Spleen (tissue), 11 donors: ENCODE measurements at regions not wholly inside any gene's neighbourhood (a gene's known extent, or its start where the extent isn't known, plus 50 kb on each side); places are given as distances from the start of the nearest gene placed in this dataset.

Experiments
- DNase-seq: peaks from one replicate; pipeline ENCODE4 v3.0.0-alpha.2; 2020
- H3K27ac ChIP-seq, 8 donors: fragments of 200-600 bp; sonication (generic) in 7 of 8; 1 replicate in 4 of 8; 2 replicates in 4 of 8; pipeline versions ENCODE4 v1.5.0 to v1.8.0; 2016 to 2021; ENCODE audit warnings: inconsistent platforms in 4 of 8, mild to moderate bottlenecking in 4 of 8, moderate library complexity in 1 of 8
- H3K27me3 ChIP-seq, 7 donors: fragments of 200-600 bp; sonication (generic) in 6 of 7; replicated peaks in 1 of 7; 1 replicate in 4 of 7; 2 replicates in 3 of 7; pipeline versions ENCODE4 v1.5.0 to v1.8.0; 2016 to 2021; ENCODE audit warnings: inconsistent platforms in 3 of 7, mild to moderate bottlenecking in 1 of 7
- H3K36me3 ChIP-seq, 6 donors: fragments of 200-600 bp; sonication (generic) in 5 of 6; 1 replicate in 4 of 6; 2 replicates in 2 of 6; pipeline versions ENCODE4 v1.5.0 to v1.8.0; 2016 to 2021; ENCODE audit warnings: inconsistent platforms in 2 of 6
- H3K4me1 ChIP-seq, 6 donors: fragments of 200-600 bp; sonication (generic) in 5 of 6; 1 replicate in 3 of 6; 2 replicates in 3 of 6; pipeline versions ENCODE4 v1.5.0 to v1.8.0; 2016 to 2021; ENCODE audit warnings: inconsistent platforms in 3 of 6
- H3K4me3 ChIP-seq, 8 donors: fragments of 200-600 bp; sonication (generic) in 7 of 8; 1 replicate in 4 of 8; 2 replicates in 4 of 8; pipeline versions ENCODE4 v1.5.0 to v1.8.0; 2016 to 2021; ENCODE audit warnings: inconsistent platforms in 4 of 8, mild to moderate bottlenecking in 4 of 8, moderate library complexity in 2 of 8
- H3K9me3 ChIP-seq, 8 donors: fragments of 200-600 bp; sonication (generic) in 7 of 8; 1 replicate in 4 of 8; 2 replicates in 4 of 8; pipeline versions ENCODE4 v1.5.0 to v1.8.0; 2016 to 2021; ENCODE audit warnings: inconsistent platforms in 4 of 8
- CTCF ChIP-seq, 11 experiments: fragments of 200-600 bp in 7 of 11; fragments of 450-650 bp in 4 of 11; sonication (generic) in 4 of 11; IDR thresholded peaks in 8 of 11; conservative IDR thresholded peaks in 3 of 11; 1 replicate in 7 of 11; 2 replicates in 4 of 11; pipeline versions ENCODE4 v1.4.0 to v1.8.0; 2016 to 2021; ENCODE audit warnings: antibody characterized with exemption in 11 of 11, inconsistent platforms in 4 of 11, mild to moderate bottlenecking in 1 of 11
- POLR2A ChIP-seq, 3 donors: fragments of 450-650 bp; IDR thresholded peaks; one replicate each; pipeline ENCODE4 v1.5.1; 2017; ENCODE audit warnings: antibody characterized with exemption in 3 of 3, mild to moderate bottlenecking in 1 of 3
- POLR2AphosphoS5 ChIP-seq, 3 donors: sonication (generic); formaldehyde crosslinking; IDR thresholded peaks; one replicate each; pipeline ENCODE4 v1.5.1; 2017; ENCODE audit warnings: antibody characterized with exemption in 3 of 3
- WGBS, 5 donors: extraction: QIAGEN DNeasy Blood & Tissue Kit in 3 of 5; methylation state at CpG; one replicate each; pipeline versions ENCODE4 v1.1.5 to v1.1.7; 2013 to 2018; 5-methylcytosine and 5-hydroxymethylcytosine counted together
- intact Hi-C: fragments of 100-400 bp; cut with DNase I; formaldehyde crosslinking; loops from one replicate; pipeline ENCODE4 v1.15.0; 2023; ENCODE audit warnings: low total_unique reads
- donor health status: healthy with polysubstance abuse.
- donor health status: DM: no; HTN: no; CAD: no; lungs with moderate emphysema.
- donor health status: DM: no; HTN: no; CAD: no.
- donor health status: Bipolar disorder and iron deficiency.
- donor health status: healthy.
- donor health status: DM: no; HTN: no; CAD: no.
- donor health status: DM: yes; HTN: yes; CAD: no.

DNA sequence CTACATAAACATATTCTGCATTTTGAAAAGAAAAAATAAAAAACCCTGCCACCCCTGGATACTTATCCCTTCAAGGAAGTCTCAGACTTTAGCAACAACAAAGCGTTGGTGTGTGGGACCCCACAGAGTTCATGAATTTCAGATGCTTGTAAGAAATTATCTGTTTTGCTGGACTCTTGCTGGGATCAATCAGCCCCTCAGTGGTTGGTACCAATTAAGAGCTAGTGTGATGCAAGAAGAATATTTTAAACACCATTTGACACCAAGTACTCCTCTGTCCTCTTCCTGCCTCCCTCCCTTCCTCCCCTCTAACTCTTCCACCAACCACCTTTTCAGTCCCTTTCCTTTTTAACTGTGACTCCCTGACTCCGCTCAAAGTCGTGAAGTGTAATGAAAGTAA lies 51.5 kb downstream of the SST start:
- Histone ChIP-seq H3K27me3 (peaks cover 0 to 21% (median 0%) of the 10 kb centered on the region in 7 donors), H3K4me3 (no peak overlapping the region), H3K9me3 (no peaks in the 10 kb centered on the region), H3K36me3 (no peaks in the 10 kb centered on the region), H3K4me1 (no peaks in the 10 kb centered on the region), H3K27ac (no peak overlapping the region)
- no peak for DNase-seq
- 51 to 71% (median 63%) methylated on average over 3 of the region's 3 CpGs for WGBS, 5 donors
- no peak for TF ChIP-seq POLR2A (IDR thresholded peaks at IDR 0.05)
- TF ChIP-seq CTCF (IDR thresholded peaks at IDR 0.05 in 8 of 11, conservative IDR thresholded peaks at IDR 0.05 in 3 of 11) = no peak
- TF ChIP-seq POLR2AphosphoS5 (IDR thresholded peaks at IDR 0.05) = no peak
- intact Hi-C loops = no loop called here

- WGBS, 5 donors = 87 to 92% (median 90%) methylated on average over 8 of the region's 8 CpGs
- intact Hi-C loops = no loop called here
Measured at GRCh38 chr3:187617213-187617612, 53.0 kb downstream of the SST start.

GRCh38 chr3:187616307-187616972 lies 53.8 kb downstream of the SST start:
- H3K4me3 ChIP-seq = no peak overlapping the region
- H3K27me3 ChIP-seq = peaks cover 0 to 14% (median 0%) of the 10 kb centered on the region in 7 donors
- intact Hi-C loops = no loop called here
- no peaks in the 10 kb centered on the region for H3K9me3 ChIP-seq
- no peak for DNase-seq
- peak; percentile 21 to 85 (median 65) for TF ChIP-seq CTCF (IDR thresholded peaks at IDR 0.05 in 8 of 11, conservative IDR thresholded peaks at IDR 0.05 in 3 of 11)
- no peak for TF ChIP-seq POLR2A (IDR thresholded peaks at IDR 0.05)
- TF ChIP-seq POLR2AphosphoS5 (IDR thresholded peaks at IDR 0.05) = no peak
- H3K4me1 ChIP-seq = no peaks in the 10 kb centered on the region
- H3K27ac ChIP-seq = no peak overlapping the region
- no peaks in the 10 kb centered on the region for H3K36me3 ChIP-seq
- 46 to 63% (median 52%) methylated on average over 4 of the region's 4 CpGs for WGBS, 5 donors

More at GRCh38 chr3:187617213-187617612, 53.0 kb downstream of the SST start:
- H3K4me1 ChIP-seq = no peaks in the 10 kb centered on the region
- no peak for DNase-seq
- H3K27me3 ChIP-seq = peaks cover 0 to 20% (median 0%) of the 10 kb centered on the region in 7 donors
- no peaks in the 10 kb centered on the region for H3K9me3 ChIP-seq
- H3K36me3 ChIP-seq = no peaks in the 10 kb centered on the region
- no peak overlapping the region for H3K4me3 ChIP-seq
- no peak overlapping the region for H3K27ac ChIP-seq
- TF ChIP-seq POLR2A (IDR thresholded peaks at IDR 0.05) (no peak), CTCF (IDR thresholded peaks at IDR 0.05 in 8 of 11, conservative IDR thresholded peaks at IDR 0.05 in 3 of 11) (no peak)

- no peaks in the 10 kb centered on the region for H3K36me3 ChIP-seq
- no peaks in the 10 kb centered on the region for H3K9me3 ChIP-seq
- 28 to 47% (median 42%) methylated on average over 3 of the region's 3 CpGs for WGBS, 5 donors
- no peak for TF ChIP-seq CTCF (IDR thresholded peaks at IDR 0.05 in 8 of 11, conservative IDR thresholded peaks at IDR 0.05 in 3 of 11)
- intact Hi-C loops = no loop called here
- DNase-seq = no peak
- H3K4me1 ChIP-seq = no peaks in the 10 kb centered on the region
- peaks cover 0 to 14% (median 0%) of the 10 kb centered on the region in 7 donors for H3K27me3 ChIP-seq
- no peak overlapping the region for H3K4me3 ChIP-seq
- H3K27ac ChIP-seq = no peak overlapping the region
Measured at GRCh38 chr3:187615630-187616029, 54.6 kb downstream of the SST start.
